Astrocyte of the cerebellum (primary cell): ENCODE measurements at regions not wholly inside any gene's neighbourhood (a gene's known extent, or its start where the extent isn't known, plus 50 kb on each side); places are given as distances from the start of the nearest gene placed in this dataset.

Experiments
- DNase-seq: peaks from one replicate; pipeline ENCODE4 v3.0.0-alpha.2; 2011; ENCODE audit warnings: low read depth
- H3K4me3 ChIP-seq: 2 replicates; pipeline ENCODE4 v1.5.1; 2011; ENCODE audit warnings: mild to moderate bottlenecking, low read depth, low read length, moderate library complexity
- CTCF ChIP-seq: IDR thresholded peaks from 2 replicates; pipeline ENCODE4 v1.5.1; 2012; ENCODE audit warnings: low read length, low read depth, moderate library complexity, mild to moderate bottlenecking; ENCODE audit errors: missing control alignments
- in situ Hi-C: cut with HindIII; loops from 2 replicates; pipeline ENCODE4 v1.10.0; 2017; ENCODE audit warnings: low sequenced_read_pairs

GRCh38 chr5:136518814-136519213 lies 153.5 kb upstream of the TRPC7 start:
- TF ChIP-seq CTCF: no peak
- no peak for DNase-seq
- H3K4me3 ChIP-seq: no peak overlapping the region
- in situ Hi-C loops: no loop called here

- DNase-seq: no peak
- no peak overlapping the region for H3K4me3 ChIP-seq
- in situ Hi-C loops: no loop called here
- no peak for TF ChIP-seq CTCF
These were observed 152.8 kb upstream of the TRPC7 start for GRCh38 chr5:136518174-136518573.

GRCh38 chr5:136517755-136518154 lies 152.4 kb upstream of the TRPC7 start:
- no peak for DNase-seq
- H3K4me3 ChIP-seq: no peak overlapping the region
- in situ Hi-C loops: no loop called here
- TF ChIP-seq CTCF: no peak

- DNase-seq: no peak
- TF ChIP-seq CTCF: no peak
- H3K4me3 ChIP-seq: no peak overlapping the region
- in situ Hi-C loops: no loop called here
These were observed 151.3 kb upstream of the TRPC7 start for GRCh38 chr5:136516637-136517036.

GRCh38 chr5:136513430-136513829 lies 148.1 kb upstream of the TRPC7 start:
- in situ Hi-C loops: no loop called here
- no peak overlapping the region for H3K4me3 ChIP-seq
- DNase-seq: no peak
- TF ChIP-seq CTCF: no peak

GRCh38 chr5:136511046-136511445 lies 145.7 kb upstream of the TRPC7 start:
- in situ Hi-C loops: no loop called here
- no peak overlapping the region for H3K4me3 ChIP-seq
- DNase-seq: no peak
- no peak for TF ChIP-seq CTCF

- in situ Hi-C loops: no loop called here
These were observed 145.1 kb upstream of the TRPC7 start for GRCh38 chr5:136510481-136510880.

More at GRCh38 chr5:136510481-136510880, 145.1 kb upstream of the TRPC7 start:
- DNase-seq: no peak
- H3K4me3 ChIP-seq: no peak overlapping the region
- TF ChIP-seq CTCF: no peak
